ENCODE measurements at regions not wholly inside any gene's neighbourhood (a gene's known extent, or its start where the extent isn't known, plus 50 kb on each side); places are given as distances from the start of the nearest gene placed in this dataset.
"Not testable (repeated sequence)": the region's sequence is repeated elsewhere in the genome, so short reads cannot be mapped to it uniquely, and the experiment has no call there.

DNA sequence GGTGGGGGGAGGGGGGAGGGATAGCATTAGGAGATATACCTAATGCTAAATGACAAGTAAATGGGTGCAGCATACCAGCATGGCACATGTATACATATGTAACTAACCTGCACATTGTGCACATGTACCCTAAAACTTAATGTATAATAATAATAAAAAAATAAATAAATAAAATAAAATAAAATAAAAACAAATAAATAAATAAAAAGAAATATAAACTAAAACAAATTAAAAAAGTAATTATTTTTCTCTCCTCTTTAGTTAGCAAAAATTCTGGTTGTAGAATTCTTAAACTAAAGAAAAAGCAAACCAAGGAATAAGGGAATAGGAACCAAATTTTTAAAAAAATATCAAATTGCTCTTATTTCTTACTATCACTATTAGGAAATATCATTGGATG lies 267.3 kb downstream of the CCER1 start:
- DNase-seq = not testable (repeated sequence)

- no peak for DNase-seq
Observed at GRCh38 chr12:90683871-90684270, 271.1 kb downstream of the CCER1 start.

DNA sequence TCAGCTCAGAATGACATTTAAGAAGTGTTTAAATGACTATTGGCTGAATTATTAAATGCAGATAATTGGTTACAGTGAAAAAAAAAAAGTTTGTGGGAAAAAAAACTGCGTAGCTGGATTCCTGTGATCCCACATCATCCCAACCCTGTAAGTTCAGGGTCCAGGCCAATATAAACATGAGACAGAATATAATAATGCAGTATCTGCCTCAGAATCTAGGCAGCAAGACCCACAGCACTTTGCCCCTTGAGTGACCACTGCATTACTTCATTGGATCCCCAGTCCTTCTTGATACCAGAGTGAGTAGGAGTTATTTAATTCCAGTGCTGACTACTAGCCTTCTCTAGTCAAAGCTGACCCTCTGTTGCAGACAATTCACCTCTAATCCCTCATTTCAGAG lies 272.6 kb downstream of the CCER1 start:
- DNase-seq = no peak

DNA sequence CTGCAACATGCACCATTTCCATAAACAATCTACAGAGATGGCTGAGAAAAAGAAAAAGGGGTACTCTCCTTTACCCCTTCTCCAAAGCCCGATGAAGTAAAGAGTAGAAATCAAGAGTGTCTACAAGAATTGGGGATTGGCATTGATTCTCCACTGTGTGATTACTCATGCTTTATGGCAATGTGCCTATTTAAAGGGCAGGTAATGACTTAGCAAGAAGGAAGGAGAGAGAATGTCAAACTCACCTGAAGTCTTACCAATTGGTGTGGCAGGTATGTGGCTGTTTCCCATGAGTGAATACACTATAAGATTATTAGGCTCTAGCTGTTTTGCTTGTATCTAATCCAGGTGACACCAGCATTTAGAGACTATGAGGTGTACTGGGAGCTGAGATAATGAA lies 275.3 kb downstream of the CCER1 start:
- no peak for DNase-seq

- no peak for DNase-seq
Observed at GRCh38 chr12:90677552-90677951, 277.4 kb downstream of the CCER1 start.

- DNase-seq = no peak
Observed at GRCh38 chr12:90677055-90677454, 277.9 kb downstream of the CCER1 start.

- no peak for DNase-seq
Observed at GRCh38 chr12:90675106-90675505, 279.9 kb downstream of the CCER1 start.

- DNase-seq = no peak
Observed at GRCh38 chr12:90672081-90672480, 282.9 kb downstream of the CCER1 start.

DNA sequence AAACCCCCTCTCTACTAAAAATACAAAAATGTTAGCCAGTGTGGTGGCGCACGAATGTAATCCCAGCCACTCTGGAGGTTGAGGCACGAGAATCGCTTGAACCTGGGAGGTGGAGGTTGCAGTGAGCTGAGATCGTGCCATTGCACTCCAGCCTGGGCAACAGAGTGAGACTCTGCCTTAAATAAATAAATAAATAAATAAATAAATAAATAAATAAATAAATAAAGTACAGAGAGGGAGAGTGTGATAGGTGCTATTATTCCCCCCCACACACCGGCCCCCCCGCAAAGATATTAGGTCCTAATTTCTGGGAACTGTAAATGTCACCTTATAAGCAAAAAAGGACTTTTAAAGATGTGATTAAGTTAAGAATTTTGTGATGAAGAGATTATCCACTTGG lies 291.0 kb downstream of the CCER1 start:
- DNase-seq = not testable (repeated sequence)

DNA sequence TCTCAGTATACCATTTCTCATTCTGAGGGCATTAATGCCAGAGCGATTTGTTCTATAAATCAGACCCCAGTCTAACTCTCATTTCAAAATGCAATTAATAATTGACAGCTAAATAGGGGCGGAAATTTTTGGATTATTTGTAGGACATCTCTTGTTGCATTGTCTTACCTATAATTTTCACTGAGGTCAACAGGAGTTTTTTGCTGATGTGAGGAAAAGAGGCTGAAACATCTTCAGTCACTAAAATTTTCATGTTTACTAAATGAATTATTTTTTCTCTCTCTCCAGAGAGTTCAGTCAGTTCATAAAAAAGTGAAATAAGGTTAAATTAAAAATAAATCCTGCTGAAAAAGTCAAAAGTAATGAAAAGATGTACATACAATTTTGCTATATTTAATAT lies 295.9 kb downstream of the CCER1 start:
- no peak for DNase-seq

DNA sequence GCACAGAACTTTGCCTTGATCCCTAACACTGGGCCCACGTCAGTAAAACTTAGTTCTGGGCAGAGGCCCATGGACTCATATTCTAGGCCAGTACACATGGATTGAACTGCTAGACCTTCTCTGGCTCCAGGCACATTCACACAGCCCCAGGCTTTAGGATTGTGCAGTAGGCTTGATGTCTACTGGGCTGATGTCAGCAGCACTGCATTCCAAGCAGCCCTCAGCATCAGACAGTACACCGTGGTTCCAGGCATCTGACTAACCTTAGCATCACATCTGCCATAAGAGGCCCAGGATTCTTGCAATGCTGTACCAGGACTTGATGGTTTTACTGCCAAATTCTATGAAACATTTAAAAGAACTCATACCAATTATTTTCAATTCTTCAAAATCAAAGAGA lies 301.9 kb downstream of the CCER1 start:
- no peak for DNase-seq

GRCh38 chr12:90652280-90652679 lies 302.7 kb downstream of the CCER1 start:
- DNase-seq = no peak

- no peak for DNase-seq
Observed at GRCh38 chr12:90645181-90645580, 309.8 kb downstream of the CCER1 start.

GRCh38 chr12:90631591-90632212 lies 323.3 kb downstream of the CCER1 start:
- DNase-seq = no peak

GRCh38 chr12:90630006-90630405 lies 325.0 kb downstream of the CCER1 start:
- no peak for DNase-seq

GRCh38 chr12:90628213-90628612 lies 326.8 kb downstream of the CCER1 start:
- DNase-seq = no peak

DNA sequence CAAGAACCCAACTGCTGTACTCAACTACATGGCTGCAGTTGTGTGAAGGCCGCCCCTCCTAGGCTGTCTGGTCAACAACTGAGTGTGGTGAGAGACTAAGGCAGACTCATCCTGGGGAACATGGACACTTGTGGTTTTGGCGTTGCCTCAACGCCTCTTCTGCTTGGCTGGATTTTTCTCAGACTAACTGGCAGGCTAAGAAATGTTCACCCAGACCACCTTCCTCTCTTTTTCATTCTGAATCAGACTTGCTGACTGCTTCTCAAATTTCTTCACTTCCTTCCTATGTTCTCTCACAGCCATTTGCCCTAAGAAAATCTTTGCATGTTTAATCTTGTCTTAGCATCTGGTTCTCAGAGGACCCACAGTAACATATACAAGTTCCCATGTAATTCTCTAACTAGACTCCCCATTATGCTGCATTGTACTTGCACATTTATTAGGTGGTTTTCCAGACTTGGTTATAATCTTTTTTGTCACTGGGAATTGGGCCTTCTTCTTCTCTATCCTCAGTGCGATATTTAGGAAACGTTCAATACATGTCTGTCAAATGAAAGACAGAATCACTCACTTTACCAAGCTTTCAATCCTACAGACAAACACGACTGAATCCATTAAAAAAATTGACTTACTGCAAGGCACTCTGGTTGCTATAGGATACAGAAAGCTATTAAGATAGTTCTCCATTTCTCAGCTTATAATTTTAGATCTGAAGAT lies 327.6 kb downstream of the CCER1 start:
- DNase-seq = no peak

DNA sequence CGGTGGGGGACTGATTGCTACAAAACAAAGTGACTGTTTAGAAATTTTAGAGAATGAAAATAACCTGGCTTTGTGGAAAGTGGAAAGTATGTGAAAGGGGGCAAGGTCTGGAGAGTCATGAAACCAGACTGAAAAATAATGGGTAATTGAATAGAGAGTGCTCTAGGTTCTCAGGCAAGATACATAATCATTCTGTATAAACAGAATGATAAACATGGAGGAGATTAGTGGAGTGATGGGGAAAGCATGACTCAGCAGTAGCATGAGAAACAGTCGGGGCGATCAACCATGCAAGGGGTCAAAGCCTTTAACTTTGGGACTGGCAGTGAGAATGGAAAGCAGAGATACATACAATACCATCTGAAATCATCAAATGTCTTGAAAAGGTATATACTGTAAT lies 332.5 kb downstream of the CCER1 start:
- no peak for DNase-seq

- no peak for DNase-seq
Observed at GRCh38 chr12:90621927-90622326, 333.0 kb downstream of the CCER1 start.

- DNase-seq = no peak
Observed at GRCh38 chr12:90619943-90620342, 335.0 kb downstream of the CCER1 start.

DNA sequence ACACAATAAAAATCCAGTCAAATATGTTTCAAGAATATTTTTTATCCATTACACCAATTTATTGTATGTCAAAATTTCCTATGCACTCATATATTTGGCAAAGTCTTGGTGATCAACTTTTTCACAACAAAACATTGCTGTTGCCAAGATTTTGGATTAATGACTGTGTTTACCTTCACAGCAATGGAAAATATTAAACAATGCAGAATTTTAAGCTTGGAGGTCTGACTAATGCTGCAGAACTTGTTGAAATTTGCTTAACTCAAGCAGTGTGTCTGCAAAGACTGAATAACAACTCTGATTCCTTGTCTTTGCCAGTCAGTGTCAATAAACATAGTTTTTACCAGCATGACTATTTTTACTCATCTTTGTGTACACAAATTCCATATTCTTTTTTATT lies 336.4 kb downstream of the CCER1 start:
- DNase-seq = no peak

DNA sequence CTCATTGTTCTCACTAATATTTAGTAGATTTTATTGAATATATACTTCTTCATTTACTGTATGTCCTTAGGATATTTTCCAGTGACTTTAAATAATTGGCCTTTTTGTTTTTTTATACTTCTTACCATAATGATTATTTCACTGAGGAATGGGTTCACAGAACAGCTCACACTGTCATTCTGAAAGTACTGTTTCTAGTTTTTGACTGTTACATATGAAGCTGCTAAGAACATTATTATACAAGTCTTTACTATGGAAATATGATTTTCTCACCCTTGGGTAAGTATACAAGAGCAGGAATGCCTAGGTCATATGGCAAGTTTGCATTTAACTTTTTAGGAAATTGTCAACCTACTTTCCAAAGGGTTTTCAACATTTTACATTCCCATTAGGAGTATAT lies 343.1 kb downstream of the CCER1 start:
- no peak for DNase-seq

GRCh38 chr12:90611048-90611447 lies 343.9 kb downstream of the CCER1 start:
- no peak for DNase-seq

DNA sequence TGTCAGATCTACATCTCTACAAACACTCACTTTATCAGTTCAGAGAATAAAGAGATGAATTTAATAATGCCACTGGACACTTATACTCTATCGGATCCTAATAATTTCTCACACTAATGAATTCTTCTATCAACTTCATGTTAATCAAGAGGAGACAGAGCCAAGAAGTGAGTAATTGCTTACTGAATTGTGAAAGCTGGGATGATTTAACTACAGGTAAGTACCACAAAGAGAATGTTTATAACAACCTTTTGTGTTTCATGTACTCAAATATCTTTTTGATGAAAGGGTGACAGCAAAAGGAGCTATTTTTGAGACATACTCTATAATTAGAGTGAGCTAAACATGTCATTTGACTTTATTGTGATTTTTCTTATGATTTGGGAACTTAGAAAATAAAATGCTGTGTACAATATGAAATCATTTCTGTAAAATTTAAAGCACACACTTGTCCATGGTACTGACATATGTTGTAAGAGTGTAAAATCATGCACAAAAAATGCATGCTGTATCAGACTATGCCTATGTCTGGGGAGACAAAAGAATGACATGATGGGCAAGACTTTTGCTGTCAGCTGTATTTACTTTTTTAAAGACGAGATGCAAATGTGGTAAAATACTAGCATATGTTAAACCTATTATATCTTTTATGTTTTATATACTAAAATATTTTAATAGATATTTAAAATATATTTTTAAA lies 361.2 kb downstream of the CCER1 start:
- DNase-seq = no peak
